Sigmoid colon (tissue), 6 donors: ENCODE measurements at regions not wholly inside any gene's neighbourhood (a gene's known extent, or its start where the extent isn't known, plus 50 kb on each side); places are given as distances from the start of the nearest gene placed in this dataset.
"Not testable (repeated sequence)": the region's sequence is repeated elsewhere in the genome, so short reads cannot be mapped to it uniquely, and the experiment has no call there.

Source experiments
- DNase-seq: peaks from one replicate; pipeline ENCODE4 v3.0.0-alpha.2; 2019
- H3K27ac ChIP-seq, 4 donors: fragments of 200-600 bp; sonication (generic); one replicate each; pipeline ENCODE4 v1.5.1; 2016 to 2019; ENCODE audit warnings: mild to moderate bottlenecking in 1 of 4
- H3K27me3 ChIP-seq, 3 donors: fragments of 200-600 bp; sonication (generic); one replicate each; pipeline ENCODE4 v1.5.1; 2019; ENCODE audit warnings: mild to moderate bottlenecking in 1 of 3
- H3K36me3 ChIP-seq, 4 donors: fragments of 200-600 bp; sonication (generic); one replicate each; pipeline ENCODE4 v1.5.1; 2016 to 2019
- H3K4me1 ChIP-seq, 4 donors: fragments of 200-600 bp; sonication (generic); one replicate each; pipeline ENCODE4 v1.5.1; 2017 to 2019
- H3K4me3 ChIP-seq, 4 donors: fragments of 200-600 bp; sonication (generic); one replicate each; pipeline ENCODE4 v1.5.1; 2017 to 2019; ENCODE audit warnings: mild to moderate bottlenecking in 2 of 4, moderate library complexity in 1 of 4
- H3K9me3 ChIP-seq, 4 donors: fragments of 200-600 bp in 3 of 4; sonication (generic) in 3 of 4; one replicate each; pipeline versions ENCODE4 v1.5.1 to v1.6.1; 2013 to 2019
- CTCF ChIP-seq, 4 experiments: fragments of 450-650 bp in 3 of 4; fragments of 200-600 bp in 1 of 4; IDR thresholded peaks; one replicate each; pipeline ENCODE4 v1.5.1; 2016 to 2019; ENCODE audit warnings: antibody characterized with exemption in 4 of 4, mild to moderate bottlenecking in 3 of 4, moderate library complexity in 2 of 4
- EP300 ChIP-seq, 4 donors: sonication (generic); formaldehyde crosslinking; IDR thresholded peaks; one replicate each; pipeline ENCODE4 v1.6.1; 2017; ENCODE audit warnings: antibody characterized with exemption in 4 of 4
- POLR2A ChIP-seq, 2 donors: fragments of 450-650 bp; IDR thresholded peaks; one replicate each; pipeline ENCODE4 v1.6.1; 2016; ENCODE audit warnings: antibody characterized with exemption in 2 of 2, mild to moderate bottlenecking in 2 of 2, moderate library complexity in 2 of 2
- POLR2AphosphoS5 ChIP-seq, 4 donors: sonication (generic); formaldehyde crosslinking; IDR thresholded peaks; one replicate each; pipeline ENCODE4 v1.6.1; 2017; ENCODE audit warnings: antibody characterized with exemption in 4 of 4
- WGBS, 2 donors: extraction: QIAGEN DNeasy Blood & Tissue Kit; methylation state at CpG; one replicate each; pipeline ENCODE4 v1.1.7; 2013; 5-methylcytosine and 5-hydroxymethylcytosine counted together
- intact Hi-C: fragments of 100-400 bp; cut with DNase I; formaldehyde crosslinking; loops from one replicate; pipeline ENCODE4 v1.15.1; 2023
- donor health status: healthy with polysubstance abuse.
- donor health status: healthy.

GRCh38 chr4:179671609-179672008, 2229.4 kb upstream of the AGA start:
- no peak overlapping the region for H3K27ac ChIP-seq
- TF ChIP-seq CTCF (IDR thresholded peaks at IDR 0.05) = no peak
- TF ChIP-seq POLR2AphosphoS5 (IDR thresholded peaks at IDR 0.05) = no peak
- TF ChIP-seq POLR2A (IDR thresholded peaks at IDR 0.05) = no peak
- no peak for TF ChIP-seq EP300 (IDR thresholded peaks at IDR 0.05)
- intact Hi-C loops = no loop called here
- no peaks in the 10 kb centered on the region for H3K9me3 ChIP-seq
- no peaks in the 10 kb centered on the region for H3K27me3 ChIP-seq
- no peaks in the 10 kb centered on the region for H3K36me3 ChIP-seq
- WGBS, 2 donors = 63 to 69% methylated on average over 2 of the region's 2 CpGs
- H3K4me3 ChIP-seq = no peak overlapping the region
- DNase-seq = no peak
- H3K4me1 ChIP-seq = no peaks in the 10 kb centered on the region

- no peak for DNase-seq
- Histone ChIP-seq H3K36me3 (no peaks in the 10 kb centered on the region), H3K4me3 (no peak overlapping the region), H3K27me3 (no peaks in the 10 kb centered on the region), H3K9me3 (no peaks in the 10 kb centered on the region), H3K27ac (no peak overlapping the region), H3K4me1 (no peaks in the 10 kb centered on the region)
- WGBS, 2 donors = 85 to 91% methylated on average over 8 of the region's 8 CpGs
- intact Hi-C loops = no loop called here
- TF ChIP-seq POLR2A (IDR thresholded peaks at IDR 0.05) (no peak), CTCF (IDR thresholded peaks at IDR 0.05) (no peak)
Observed at GRCh38 chr4:179678093-179678814, 2236.0 kb upstream of the AGA start.

GRCh38 chr4:179683661-179684060, 2241.4 kb upstream of the AGA start:
- H3K27me3 ChIP-seq, H3K9me3 ChIP-seq, H3K4me3 ChIP-seq, H3K27ac ChIP-seq, H3K4me1 ChIP-seq, H3K36me3 ChIP-seq, DNase-seq, intact Hi-C loops: not testable (repeated sequence)
- WGBS, 2 donors = 88 to 90% methylated on average over 4 of the region's 4 CpGs

GRCh38 chr4:179692222-179692621, 2250.0 kb upstream of the AGA start:
- Histone ChIP-seq H3K36me3 (no peaks in the 10 kb centered on the region), H3K27ac (no peak overlapping the region), H3K27me3 (no peaks in the 10 kb centered on the region), H3K9me3 (no peaks in the 10 kb centered on the region), H3K4me1 (no peaks in the 10 kb centered on the region), H3K4me3 (no peak overlapping the region)
- intact Hi-C loops = no loop called here
- TF ChIP-seq POLR2A (IDR thresholded peaks at IDR 0.05) (no peak), CTCF (IDR thresholded peaks at IDR 0.05) (no peak), POLR2AphosphoS5 (IDR thresholded peaks at IDR 0.05) (no peak), EP300 (IDR thresholded peaks at IDR 0.05) (no peak)
- WGBS, 2 donors = 56 to 73% methylated on average over 1 of the region's 1 CpG
- no peak for DNase-seq

- 85 to 88% methylated on average over 5 of the region's 5 CpGs for WGBS, 2 donors
- Histone ChIP-seq H3K4me3 (no peak overlapping the region), H3K9me3 (no peaks in the 10 kb centered on the region), H3K4me1 (no peaks in the 10 kb centered on the region), H3K36me3 (no peaks in the 10 kb centered on the region), H3K27me3 (no peaks in the 10 kb centered on the region), H3K27ac (no peak overlapping the region)
- TF ChIP-seq CTCF (IDR thresholded peaks at IDR 0.05) (no peak), POLR2A (IDR thresholded peaks at IDR 0.05) (no peak), POLR2AphosphoS5 (IDR thresholded peaks at IDR 0.05) (no peak), EP300 (IDR thresholded peaks at IDR 0.05) (no peak)
- intact Hi-C loops = no loop called here
- DNase-seq = no peak
Observed at GRCh38 chr4:179695175-179695574, 2252.9 kb upstream of the AGA start.
